ENCODE measurements at regions not wholly inside any gene's neighbourhood (a gene's known extent, or its start where the extent isn't known, plus 50 kb on each side); places are given as distances from the start of the nearest gene placed in this dataset.

GRCh38 chr1:163896001-163896400 lies 574.2 kb downstream of the NUF2 start:
- no peak for DNase-seq (ENCODE audit: low spot score)

DNA sequence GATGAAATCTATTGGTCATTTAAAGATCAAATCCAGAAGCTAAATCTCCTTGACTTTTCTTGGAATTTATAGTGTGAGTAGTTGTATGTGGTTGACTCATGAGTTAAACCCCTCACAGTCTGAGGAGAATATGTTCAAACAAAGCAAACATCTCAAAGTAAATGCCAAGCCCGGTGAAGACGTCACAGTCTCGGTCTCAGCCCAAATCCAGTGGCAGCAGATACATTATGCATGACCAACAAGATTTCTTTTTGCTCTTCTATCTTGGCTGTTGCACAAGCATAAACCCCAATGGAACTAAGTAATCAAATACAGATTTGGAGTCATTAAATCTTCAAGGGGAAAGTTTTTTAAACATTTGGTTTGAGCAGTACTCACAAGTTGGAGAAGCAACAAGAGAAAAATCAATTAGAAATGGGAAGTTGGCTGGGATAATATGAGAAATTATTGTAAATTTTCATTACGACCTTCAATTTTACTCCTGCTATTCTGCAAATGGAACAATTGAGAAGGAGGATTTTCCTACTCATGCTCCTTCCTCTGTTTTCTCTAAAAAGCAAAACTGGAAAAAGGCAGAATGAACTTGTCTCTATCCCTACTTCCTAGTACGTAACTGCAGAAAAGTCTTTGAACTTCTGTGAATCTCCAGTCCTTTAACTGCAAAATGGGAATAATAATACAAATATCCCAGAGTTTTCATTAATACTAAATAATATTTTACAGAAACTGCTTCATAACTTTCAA lies 575.8 kb downstream of the NUF2 start:
- DNase-seq (ENCODE audit: low spot score): no peak

- DNase-seq (ENCODE audit: low spot score): no peak
Observed at GRCh38 chr1:163906283-163906682, 584.5 kb downstream of the NUF2 start.

DNA sequence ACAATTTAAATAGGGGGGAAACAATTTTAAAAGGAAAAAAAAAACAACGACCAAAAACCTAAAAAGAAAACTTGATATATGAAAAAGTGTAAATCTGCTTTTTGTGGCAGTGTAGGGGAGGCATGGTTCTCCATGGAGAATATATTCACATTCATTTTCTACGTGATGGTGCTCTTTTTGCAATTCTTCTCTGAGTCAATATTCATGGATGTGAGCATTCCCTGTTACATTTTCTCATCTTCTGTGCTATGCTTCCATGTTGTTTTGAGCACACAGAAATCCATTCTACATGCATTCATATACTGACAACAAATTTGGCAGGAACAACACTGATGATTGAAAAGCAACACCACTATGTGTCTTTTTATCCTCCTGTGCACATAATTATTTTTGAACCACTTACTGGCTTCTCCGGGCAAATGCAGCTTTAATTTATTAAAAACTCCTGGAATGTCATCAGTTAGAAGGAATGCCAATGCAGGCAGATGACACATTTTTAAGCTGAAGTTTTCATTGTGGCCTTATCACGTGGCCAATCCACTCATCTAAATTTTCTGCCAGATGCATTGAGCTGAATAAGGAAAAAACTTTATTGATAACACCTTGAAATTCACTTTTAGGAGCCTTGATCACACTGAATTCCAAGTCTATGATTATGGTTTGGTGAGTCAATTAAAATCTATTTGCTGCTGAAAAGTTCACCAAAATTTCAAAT lies 590.6 kb downstream of the NUF2 start:
- DNase-seq (ENCODE audit: low spot score): no peak

DNA sequence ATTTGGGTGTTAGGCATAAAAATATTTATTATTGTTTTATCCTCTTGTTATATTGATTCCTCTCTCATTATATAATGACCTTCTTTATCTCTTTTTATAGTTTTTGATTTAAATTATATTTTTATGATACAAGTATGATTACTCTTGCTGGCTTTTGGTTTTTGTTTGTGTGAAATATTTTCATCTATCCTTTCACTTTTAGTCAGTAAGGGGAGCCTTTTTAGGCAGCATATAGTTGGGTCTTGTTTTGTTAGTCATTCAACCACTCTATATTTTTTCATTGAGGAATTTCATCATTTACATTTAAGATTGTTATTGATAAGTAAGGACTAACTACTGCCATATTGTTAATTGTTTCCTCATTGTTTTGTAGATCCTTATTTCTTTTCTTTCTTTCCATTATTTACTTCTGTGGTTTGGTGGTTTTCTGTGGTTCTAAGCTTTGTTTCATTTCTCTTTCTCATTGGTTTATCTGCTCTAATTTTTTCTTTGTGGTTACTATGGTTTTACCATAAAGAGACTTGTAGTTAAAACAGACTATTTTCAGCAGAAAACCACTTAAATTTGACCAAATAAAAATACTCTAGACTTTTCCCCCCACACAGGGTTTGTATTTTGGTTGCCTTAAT lies 593.1 kb downstream of the NUF2 start:
- no peak for DNase-seq (ENCODE audit: low spot score)

- DNase-seq (ENCODE audit: low spot score): no peak
Observed at GRCh38 chr1:163922743-163923201, 601.0 kb downstream of the NUF2 start.

- DNase-seq (ENCODE audit: low spot score): no peak
Observed at GRCh38 chr1:163924041-163924440, 602.3 kb downstream of the NUF2 start.

DNA sequence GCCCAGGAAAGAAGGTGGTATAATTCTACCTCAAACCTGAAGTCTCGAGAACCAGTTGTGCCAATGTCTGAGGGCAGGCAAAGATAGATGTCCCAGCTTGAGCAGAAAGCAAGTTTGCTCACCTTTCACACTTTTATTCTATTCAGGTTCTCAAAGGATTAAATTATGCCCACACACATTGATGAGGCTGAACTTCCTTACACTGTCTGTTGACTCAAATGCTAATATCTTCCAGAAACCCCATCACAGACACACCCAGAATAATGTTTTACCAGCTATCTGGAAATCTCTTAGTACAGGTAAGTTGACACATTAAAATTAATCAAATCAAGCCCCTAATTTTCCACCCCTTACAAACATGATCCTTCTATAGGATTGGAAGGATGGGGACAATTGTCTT lies 605.7 kb downstream of the NUF2 start:
- DNase-seq (ENCODE audit: low spot score): no peak

DNA sequence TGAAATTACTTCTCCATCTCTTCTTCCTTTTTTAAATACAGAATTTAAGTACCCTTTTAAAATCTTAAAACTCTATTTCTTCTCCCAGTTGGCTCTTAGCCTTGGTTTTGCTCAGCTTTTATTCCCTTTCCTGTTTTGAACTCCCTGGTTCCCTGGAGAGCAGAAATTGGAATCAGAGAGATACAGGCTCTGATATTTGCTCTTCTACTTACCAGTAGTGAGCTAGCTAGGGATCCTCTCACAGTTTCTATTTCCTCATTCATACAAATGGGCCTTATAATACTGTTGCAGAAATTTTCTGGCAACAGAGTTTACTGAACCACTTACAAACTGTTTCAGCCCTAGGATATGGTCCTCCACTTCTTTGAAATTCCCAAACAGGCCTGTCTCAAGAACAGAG lies 606.3 kb downstream of the NUF2 start:
- no peak for DNase-seq (ENCODE audit: low spot score)

DNA sequence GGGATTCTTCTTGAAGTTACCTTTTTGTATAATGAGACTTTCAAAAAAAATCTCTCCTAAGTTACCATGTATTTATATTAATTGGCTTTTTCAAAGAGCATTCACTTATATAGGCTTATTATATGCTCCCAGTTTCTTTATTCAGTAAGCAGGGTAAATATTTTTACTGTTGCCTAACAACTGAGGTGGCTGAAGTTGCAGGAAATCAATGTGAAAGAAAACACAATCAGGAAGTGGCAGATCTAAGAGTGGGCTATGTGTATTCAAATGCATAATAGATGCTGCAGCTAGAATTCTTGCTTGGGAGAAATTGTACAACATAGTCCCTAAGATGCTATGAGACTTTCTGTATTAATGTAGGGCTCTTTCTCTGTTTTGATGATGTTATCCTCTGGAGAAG lies 606.9 kb downstream of the NUF2 start:
- no peak for DNase-seq (ENCODE audit: low spot score)

GRCh38 chr1:163932901-163933300 lies 611.1 kb downstream of the NUF2 start:
- DNase-seq (ENCODE audit: low spot score): no peak

DNA sequence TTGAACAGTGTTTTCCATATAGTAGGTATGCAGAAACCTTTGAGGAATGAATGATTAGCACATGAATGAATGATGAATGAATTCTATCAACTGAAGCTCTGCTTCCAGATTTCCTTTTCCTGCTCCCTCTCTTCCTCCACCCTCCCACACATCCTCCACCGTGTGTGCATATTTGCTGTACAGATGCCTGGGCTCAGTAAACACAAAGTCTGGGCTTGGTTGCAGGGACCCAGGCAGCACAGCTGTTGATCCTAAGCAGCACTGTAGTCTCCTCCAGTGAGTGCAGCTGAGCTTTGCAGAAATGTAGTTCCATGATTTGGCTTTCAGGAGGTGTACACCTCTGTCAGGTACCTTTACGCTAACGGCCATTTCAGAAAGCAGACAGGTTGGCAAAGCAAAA lies 611.7 kb downstream of the NUF2 start:
- DNase-seq (ENCODE audit: low spot score): no peak

- no peak for DNase-seq (ENCODE audit: low spot score)
Observed at GRCh38 chr1:163935738-163936374, 614.1 kb downstream of the NUF2 start.

DNA sequence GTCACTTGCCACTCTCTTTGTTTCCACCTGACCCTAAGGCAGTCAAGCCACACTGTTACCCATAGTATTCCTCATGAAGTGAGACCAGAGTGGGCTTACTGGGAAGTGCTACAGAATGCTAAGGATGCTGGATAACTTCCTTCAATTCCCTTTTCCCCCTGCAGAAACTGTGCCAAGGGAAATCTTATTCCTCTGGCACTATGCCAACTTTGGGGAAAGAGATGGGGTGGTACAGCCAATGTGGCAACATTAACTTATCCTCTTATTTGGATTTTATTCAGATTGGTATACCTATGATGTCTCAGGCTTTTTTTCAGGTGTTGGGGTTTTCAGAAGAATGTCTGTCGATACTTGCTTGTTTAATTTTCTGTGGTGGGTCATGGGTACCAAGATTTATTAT lies 599.4 kb upstream of the PBX1 start:
- no peak for DNase-seq (ENCODE audit: low spot score)

DNA sequence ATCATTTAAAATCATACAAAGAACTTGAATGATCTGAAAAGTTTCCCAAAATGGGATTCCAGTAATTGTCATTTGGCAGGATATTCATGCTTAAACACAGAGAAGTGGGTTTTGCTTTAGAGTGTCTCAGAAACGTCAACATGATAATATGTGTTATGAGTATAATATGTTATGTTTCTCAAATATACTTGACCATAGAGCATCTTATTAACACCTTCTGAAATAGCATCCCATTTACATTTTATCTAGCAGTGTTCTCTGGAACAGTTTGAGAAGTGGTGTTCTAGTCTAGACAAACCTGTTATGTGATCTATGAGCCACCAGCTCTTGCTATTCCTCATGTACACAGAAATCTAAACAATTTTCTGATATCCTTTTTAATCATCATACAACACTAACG lies 588.8 kb upstream of the PBX1 start:
- DNase-seq (ENCODE audit: low spot score): no peak

DNA sequence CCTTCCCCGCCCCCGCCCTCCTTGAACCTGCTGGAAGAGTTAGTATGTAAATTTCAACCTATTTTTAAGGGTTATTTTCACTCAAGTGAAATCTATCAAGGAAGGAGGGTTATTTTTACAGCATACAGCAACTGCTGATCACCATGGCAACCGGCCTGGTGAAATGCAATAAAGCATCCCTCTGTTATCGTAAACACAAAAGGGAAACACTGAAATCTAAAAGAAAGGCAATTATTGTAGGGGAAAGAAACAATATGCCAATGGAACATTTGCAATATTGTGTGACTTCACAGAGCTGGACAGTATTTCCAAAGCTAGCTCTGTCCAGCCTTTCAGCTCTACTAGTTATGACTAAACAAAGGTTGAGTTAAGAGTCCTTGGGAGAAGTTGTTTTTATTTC lies 588.3 kb upstream of the PBX1 start:
- no peak for DNase-seq (ENCODE audit: low spot score)

- DNase-seq (ENCODE audit: low spot score): no peak
Observed at GRCh38 chr1:163973586-163973985, 585.4 kb upstream of the PBX1 start.

DNA sequence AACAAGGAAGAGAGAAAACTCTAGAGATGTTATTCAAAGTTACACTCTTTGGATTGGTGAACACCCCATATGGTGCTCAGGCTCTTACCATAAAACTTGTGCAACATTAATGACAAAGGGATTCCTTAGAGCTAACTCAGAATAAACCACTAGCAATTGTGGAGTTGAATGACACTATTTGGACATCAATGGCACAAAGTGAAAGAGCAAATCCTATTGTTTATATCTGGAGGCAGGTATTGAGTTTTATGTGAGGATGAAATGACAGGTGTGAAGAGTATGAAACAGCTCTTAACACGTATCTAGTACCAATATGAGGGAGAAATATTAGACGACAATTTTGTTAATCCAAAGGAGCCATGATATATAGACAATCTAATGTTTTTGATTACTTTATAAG lies 584.9 kb upstream of the PBX1 start:
- no peak for DNase-seq (ENCODE audit: low spot score)

DNA sequence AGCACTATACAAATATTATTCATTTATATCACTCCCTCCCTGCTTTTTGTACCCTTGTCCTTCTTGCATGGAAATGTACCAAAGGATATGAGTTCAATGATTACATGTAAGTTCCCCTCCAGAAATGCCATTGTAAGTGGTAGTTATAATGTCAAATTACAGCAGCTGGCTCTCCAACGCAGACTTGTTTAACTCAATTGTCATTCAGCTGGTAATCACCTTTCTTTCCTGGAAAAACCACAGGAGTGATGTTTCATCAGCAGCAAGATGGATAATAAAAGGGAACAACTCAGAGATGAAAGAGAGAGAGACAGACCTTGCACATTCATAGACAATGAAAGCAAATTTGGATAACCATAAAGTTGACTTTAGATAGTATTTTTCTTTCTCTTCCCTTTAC lies 578.6 kb upstream of the PBX1 start:
- no peak for DNase-seq (ENCODE audit: low spot score)

DNA sequence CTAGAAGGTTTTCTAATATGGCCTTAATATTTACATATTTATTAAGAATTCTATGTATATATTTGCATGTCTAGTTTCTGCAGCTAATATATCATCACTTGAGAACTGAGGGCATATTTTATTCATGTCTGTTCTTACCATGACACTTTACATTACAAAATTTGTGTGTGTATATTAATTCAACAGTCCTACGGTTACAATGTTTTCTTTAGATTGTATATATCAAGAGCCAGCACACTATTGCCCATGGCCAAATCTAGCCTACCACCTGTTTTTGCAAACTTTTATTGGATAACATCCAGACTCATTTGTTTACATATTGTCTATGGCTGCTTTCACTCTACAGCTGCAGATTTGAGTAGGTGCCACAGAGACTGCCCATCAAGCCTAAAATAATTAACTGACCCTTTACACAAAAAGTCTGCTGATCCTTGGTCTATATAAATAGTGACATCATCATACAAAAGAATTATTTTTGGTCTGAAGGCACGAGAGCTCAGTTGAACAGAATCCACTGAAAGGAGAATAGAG lies 577.4 kb upstream of the PBX1 start:
- no peak for DNase-seq (ENCODE audit: low spot score)

DNA sequence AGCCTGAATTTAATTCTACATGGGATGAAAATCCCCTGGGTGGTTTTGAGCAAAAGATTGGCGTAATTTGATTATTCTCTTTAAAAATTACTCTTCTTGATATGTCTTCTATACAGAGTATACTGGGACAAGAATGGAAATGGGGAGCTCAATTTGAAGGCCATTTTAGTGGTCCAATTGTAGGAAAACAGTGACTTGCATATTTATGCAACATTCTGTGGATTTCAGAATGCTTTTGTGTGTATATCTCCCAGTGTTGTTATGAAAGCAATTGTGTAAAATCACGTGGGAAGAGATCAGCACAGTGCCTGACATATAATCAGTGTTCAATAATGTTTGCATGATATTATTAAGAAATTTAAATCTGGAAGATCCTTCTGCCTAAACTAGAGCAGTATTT lies 575.9 kb upstream of the PBX1 start:
- DNase-seq (ENCODE audit: low spot score): no peak

GRCh38 chr1:163985700-163986099 lies 573.3 kb upstream of the PBX1 start:
- DNase-seq (ENCODE audit: low spot score): no peak

DNA sequence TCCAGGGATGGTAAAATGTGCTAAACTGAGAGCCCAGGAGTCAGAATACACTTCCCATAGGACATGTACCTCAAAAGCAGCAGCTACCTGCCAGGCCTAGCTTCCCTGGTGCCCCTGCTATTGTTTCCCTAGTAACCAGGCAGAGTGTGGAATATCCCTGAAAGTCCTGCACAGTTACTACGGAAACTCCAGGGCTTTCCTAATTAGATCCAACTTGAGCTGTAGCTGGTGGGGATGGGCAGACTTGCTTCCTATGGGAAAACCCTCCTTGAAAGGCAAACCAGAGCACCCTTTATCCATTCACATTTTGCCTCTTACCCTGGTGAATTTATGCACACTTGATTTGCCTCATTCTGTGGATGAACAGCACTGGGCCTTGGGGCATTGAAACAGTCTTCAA lies 559.9 kb upstream of the PBX1 start:
- DNase-seq (ENCODE audit: low spot score): no peak

Measured in hematopoietic multipotent progenitor cell treated with erythropoietin and hydrocortisone succinate and interleukin-3 and kit ligand, for 17 days (in vitro differentiated cells).